SK-N-SH treated with all-trans-retinoic acid at 6 μM for 48 hours (cell line): ENCODE measurements at regions not wholly inside any gene's neighbourhood (a gene's known extent, or its start where the extent isn't known, plus 50 kb on each side); places are given as distances from the start of the nearest gene placed in this dataset.

ENCODE experiments used
- PPARA ChIP-seq: fragments of 250-450 bp; sonication (Bioruptor Pico); IDR thresholded peaks from 2 replicates; pipeline ENCODE4 v1.5.0; 2020; ENCODE audit warnings: mild to moderate bottlenecking, borderline replicate concordance
- TSHZ2 ChIP-seq: fragments of 250-450 bp; sonication (Bioruptor Pico); IDR thresholded peaks from 2 replicates; pipeline ENCODE4 v1.5.0; 2020; ENCODE audit warnings: mild to moderate bottlenecking, moderate library complexity
- ZFP3 ChIP-seq: fragments of 250-450 bp; sonication (Bioruptor Pico); IDR thresholded peaks from 2 replicates; pipeline ENCODE4 v1.5.0; 2020; ENCODE audit warnings: mild to moderate bottlenecking, moderate library complexity

GRCh38 chr2:22198381-22199283 lies 1074.9 kb downstream of the TDRD15 start:
- TF ChIP-seq ZFP3 (CRISPR knock-in tag) (no peak), TSHZ2 (CRISPR knock-in tag) (no peak), PPARA (no peak)
